ENCODE measurements at regions not wholly inside any gene's neighbourhood (a gene's known extent, or its start where the extent isn't known, plus 50 kb on each side); places are given as distances from the start of the nearest gene placed in this dataset.

DNA sequence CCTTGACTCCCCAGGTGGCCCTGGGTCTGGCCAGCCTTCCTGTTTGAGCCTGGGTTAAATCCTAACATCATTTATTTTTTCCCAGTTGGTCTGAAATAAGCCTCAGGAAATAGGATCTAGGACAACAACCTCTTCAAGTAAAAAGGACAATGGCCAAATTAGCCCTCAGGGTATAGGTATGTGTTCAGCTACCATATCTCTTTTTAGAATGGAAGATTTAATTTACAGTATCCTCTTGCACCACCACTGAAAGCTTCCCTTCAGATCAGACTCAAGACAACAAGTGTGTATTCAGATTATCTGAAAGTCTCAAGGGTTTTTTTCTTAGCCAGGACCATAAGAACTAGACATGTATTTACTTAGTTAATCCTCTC lies 61.6 kb upstream of the CXCR4 start:
- DNase-seq (ENCODE audit: low spot score) = no peak

- DNase-seq (ENCODE audit: low spot score) = no peak
These were observed 61.1 kb upstream of the CXCR4 start for GRCh38 chr2:136178941-136179601.

DNA sequence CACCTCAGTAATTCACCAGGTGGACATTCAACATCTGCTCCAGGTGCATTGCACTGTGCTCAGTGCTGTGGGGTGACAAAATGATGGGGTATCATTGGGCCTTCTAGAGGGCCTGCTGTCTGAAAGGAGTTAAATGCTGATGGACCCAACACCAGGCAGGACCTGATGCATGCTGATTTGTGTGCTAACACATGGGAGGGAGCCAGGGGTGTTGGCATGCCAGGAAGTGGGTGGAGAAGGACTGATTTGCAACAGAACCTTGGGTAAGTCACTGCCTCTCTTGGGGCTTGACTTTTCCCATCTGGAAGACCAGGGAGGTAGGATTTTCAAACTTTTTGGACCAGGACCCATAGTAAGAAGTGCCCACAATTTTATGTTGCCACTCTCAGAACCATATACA lies 57.9 kb upstream of the CXCR4 start:
- DNase-seq (ENCODE audit: low spot score) = no peak

DNA sequence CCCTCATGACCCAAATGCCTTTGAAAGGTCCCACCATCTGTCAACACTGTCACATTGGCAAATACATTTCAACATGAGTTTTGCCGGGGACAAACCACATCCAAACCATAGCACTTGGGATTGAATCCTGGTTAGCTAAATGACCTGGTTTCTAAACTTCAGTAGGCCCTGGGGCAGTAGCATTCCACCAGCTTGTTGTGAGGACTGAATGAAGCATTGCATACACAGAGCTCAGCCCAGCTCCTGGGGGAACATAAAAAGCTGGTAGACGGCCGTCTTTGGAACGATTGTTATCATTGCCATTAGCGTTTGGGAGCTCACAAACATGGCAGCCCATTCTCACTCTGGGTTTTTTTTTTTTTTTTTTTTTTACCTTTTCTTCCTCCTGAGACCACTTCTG lies 57.5 kb upstream of the CXCR4 start:
- no peak for DNase-seq (ENCODE audit: low spot score)

GRCh38 chr2:136173126-136173525 lies 55.2 kb upstream of the CXCR4 start:
- DNase-seq (ENCODE audit: low spot score) = no peak

- DNase-seq (ENCODE audit: low spot score) = no peak
These were observed 53.3 kb upstream of the CXCR4 start for GRCh38 chr2:136171223-136171622.

DNA sequence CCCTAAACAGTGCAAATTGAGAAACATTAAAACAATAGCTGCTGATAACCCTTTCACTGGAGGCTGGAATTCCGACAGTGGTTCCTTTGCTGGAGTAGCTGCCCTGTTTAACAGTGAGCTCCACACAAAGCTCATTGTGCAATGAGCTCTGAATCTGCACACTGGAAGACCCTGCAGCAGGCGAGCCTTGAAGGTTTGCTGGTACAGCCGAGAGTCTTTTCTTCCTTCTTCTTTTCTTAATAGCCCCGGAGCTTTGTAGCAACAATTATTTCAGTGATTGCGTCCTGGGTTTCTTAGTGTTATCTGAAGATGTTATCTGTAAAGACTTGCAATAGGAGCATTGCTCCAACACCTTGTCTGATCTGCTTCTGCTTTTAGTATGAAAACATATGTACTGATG lies 50.8 kb upstream of the CXCR4 start:
- DNase-seq (ENCODE audit: low spot score) = no peak

DNA sequence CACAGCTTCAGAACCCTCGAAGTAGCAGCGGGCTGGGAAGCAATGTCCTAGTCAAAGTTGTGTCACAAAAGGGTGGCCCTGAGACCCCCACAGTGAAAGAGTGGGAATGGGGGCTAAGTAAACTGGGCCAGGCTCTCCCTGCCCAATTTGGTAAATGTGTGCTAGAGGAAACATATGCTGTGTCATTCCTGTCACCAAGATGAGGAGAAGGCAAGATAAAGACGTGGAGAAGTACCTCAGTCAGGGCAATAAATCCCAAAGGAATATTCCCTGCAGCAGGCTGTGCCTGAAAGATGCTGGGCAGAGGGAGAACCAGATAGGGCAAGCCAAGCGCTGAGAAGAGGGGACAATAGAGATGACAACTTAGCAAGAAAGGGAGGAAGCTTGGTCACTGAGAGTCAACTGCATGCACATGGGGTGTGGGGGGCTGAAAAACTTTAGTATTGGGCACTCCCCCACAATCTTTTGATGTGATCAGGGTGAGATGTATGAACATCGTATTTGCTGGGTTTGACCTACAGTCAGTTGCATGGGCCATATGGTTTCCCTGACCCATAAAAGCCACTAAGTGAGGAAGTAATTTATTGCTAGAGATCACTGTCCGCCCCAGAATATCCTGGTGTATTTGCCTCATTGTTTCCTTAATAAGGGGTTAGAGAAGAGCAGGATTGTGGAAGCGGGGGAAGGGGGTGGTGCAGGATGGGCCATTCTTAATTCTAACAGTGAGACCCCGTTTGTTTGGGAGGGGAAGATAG lies 49.9 kb upstream of the CXCR4 start:
- no peak for DNase-seq (ENCODE audit: low spot score)

Data from COLO829 (cell line).